WERI-Rb-1 (cell line): ENCODE measurements at regions not wholly inside any gene's neighbourhood (a gene's known extent, or its start where the extent isn't known, plus 50 kb on each side); places are given as distances from the start of the nearest gene placed in this dataset.

Experiments
- DNase-seq: peaks from one replicate; pipeline ENCODE4 v3.0.0-alpha.2; 2020
- H3K27ac ChIP-seq: fragments of 250-450 bp; sonication (Bioruptor Pico); 2 replicates; pipeline ENCODE4 v1.5.1; 2020; ENCODE audit warnings: mild to moderate bottlenecking, moderate library complexity
- H3K27me3 ChIP-seq: fragments of 250-450 bp; sonication (Bioruptor Pico); 2 replicates; pipeline ENCODE4 v1.5.1; 2021; ENCODE audit warnings: mild to moderate bottlenecking, low read depth, moderate library complexity; ENCODE audit not compliant: insufficient read depth, severe bottlenecking
- H3K36me3 ChIP-seq: fragments of 250-450 bp; sonication (Bioruptor Pico); 2 replicates; pipeline ENCODE4 v1.5.1; 2020; ENCODE audit warnings: mild to moderate bottlenecking, moderate library complexity
- H3K4me3 ChIP-seq: 2 replicates; pipeline ENCODE4 v1.5.1; 2011; ENCODE audit warnings: low read depth, mild to moderate bottlenecking, control low read depth, low read length
- H3K9me3 ChIP-seq: fragments of 250-450 bp; sonication (Bioruptor Pico); 2 replicates; pipeline ENCODE4 v1.5.1; 2021; ENCODE audit warnings: mild to moderate bottlenecking, moderate library complexity; ENCODE audit not compliant: severe bottlenecking
- TF ChIP-seq, protein P1 (sequence below): IDR thresholded peaks from 2 replicates; pipeline ENCODE4 v1.5.1; 2011; ENCODE audit warnings: low read depth, mild to moderate bottlenecking, control low read depth, inconsistent platforms, low read length

DNA sequence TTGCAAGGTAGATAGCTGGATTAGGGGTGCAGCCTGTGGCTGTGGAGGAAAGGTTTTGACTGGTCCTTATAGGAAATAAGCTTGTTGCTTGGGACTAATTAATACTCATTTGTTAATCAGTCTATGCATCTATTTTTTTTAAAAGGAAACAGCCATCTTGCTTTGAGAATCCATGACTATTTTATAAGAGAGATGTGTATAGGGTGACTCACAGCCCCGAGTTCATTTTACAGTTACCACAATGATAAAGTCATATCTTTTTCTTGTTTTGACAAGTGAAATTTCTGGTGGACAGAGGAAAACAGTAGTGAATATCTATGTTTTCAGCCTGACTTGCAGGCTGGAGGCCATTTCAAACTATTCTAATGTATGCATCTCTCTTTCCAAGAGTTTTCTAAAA lies 193.5 kb upstream of the CCDC68 start:
- Histone ChIP-seq H3K27ac (no peak overlapping the region), H3K9me3 (no peaks in the 10 kb centered on the region), H3K27me3 (peaks cover 61% of the 10 kb centered on the region), H3K36me3 (no peaks in the 10 kb centered on the region), H3K4me3 (no peak overlapping the region)
- DNase-seq: no peak
- TF ChIP-seq, protein P1, sequence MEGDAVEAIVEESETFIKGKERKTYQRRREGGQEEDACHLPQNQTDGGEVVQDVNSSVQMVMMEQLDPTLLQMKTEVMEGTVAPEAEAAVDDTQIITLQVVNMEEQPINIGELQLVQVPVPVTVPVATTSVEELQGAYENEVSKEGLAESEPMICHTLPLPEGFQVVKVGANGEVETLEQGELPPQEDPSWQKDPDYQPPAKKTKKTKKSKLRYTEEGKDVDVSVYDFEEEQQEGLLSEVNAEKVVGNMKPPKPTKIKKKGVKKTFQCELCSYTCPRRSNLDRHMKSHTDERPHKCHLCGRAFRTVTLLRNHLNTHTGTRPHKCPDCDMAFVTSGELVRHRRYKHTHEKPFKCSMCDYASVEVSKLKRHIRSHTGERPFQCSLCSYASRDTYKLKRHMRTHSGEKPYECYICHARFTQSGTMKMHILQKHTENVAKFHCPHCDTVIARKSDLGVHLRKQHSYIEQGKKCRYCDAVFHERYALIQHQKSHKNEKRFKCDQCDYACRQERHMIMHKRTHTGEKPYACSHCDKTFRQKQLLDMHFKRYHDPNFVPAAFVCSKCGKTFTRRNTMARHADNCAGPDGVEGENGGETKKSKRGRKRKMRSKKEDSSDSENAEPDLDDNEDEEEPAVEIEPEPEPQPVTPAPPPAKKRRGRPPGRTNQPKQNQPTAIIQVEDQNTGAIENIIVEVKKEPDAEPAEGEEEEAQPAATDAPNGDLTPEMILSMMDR: no peak

DNA sequence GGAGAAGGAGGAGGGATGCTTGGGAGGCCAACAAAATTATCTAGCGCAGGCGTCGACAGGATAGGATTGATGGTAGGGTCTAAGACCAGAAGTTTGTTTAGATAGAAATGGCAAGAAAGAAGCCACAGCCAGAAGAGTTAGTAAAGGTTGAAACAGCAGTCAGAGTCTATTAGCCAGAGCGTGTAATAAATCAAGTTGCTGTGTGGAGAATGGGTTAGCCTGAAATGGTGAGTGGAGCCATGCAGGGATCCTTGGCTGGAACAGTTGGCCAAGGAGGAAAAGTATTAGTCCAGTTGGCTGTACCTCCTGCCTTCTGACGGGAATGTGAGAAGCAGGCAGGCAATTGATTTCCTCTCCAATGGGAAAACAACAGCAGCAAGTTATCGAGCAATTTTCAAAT lies 190.7 kb upstream of the CCDC68 start:
- H3K27ac ChIP-seq: no peak overlapping the region
- no peak overlapping the region for H3K4me3 ChIP-seq
- no peaks in the 10 kb centered on the region for H3K36me3 ChIP-seq
- no peaks in the 10 kb centered on the region for H3K9me3 ChIP-seq
- no peak for DNase-seq
- H3K27me3 ChIP-seq: peaks cover 60% of the 10 kb centered on the region
- TF ChIP-seq, protein P1: no peak

GRCh38 chr18:55147791-55148190 lies 188.5 kb upstream of the CCDC68 start:
- DNase-seq: no peak
- no peak overlapping the region for H3K27ac ChIP-seq
- no peaks in the 10 kb centered on the region for H3K9me3 ChIP-seq
- H3K27me3 ChIP-seq: peaks cover 50% of the 10 kb centered on the region
- TF ChIP-seq, protein P1: no peak
- H3K4me3 ChIP-seq: no peak overlapping the region
- no peaks in the 10 kb centered on the region for H3K36me3 ChIP-seq

DNA sequence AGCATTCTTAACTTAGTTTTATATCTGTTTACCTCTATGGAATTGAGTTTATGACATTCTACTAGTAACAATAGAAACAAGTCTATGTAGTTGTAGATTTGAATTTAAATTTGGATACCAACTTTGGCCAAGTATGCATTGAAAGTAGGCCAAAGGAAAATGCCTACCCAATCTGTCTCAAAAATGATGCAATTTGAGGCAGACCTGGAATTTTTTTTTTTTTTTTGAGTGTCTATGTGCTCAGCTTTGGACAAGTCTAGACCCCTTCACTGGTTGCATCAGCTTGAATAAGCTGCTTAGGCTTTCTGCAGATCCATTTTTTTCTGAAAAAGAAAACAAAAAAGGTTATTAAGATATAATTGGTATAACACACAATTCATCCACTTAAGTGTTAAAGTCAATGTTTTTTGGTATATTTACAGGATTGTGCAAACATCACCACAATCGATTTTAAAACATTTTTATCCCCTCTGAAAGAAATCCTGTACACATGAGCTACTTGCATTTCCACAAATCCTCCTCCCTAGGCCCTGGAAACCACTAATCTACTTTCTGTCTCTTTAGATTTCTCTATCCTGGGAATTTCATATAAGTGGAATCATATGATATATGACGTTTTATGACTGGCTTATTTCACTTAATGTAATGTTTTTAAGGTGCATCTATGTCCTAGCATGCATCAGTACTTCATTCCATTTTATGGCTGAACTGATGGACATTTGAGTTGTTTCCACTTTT lies 185.1 kb upstream of the CCDC68 start:
- TF ChIP-seq, protein P1: no peak
- DNase-seq: no peak

GRCh38 chr18:55142410-55142809 lies 183.1 kb upstream of the CCDC68 start:
- no peak for DNase-seq
- H3K36me3 ChIP-seq: no peaks in the 10 kb centered on the region
- no peak overlapping the region for H3K27ac ChIP-seq
- peaks cover 62% of the 10 kb centered on the region for H3K27me3 ChIP-seq
- H3K4me3 ChIP-seq: no peak overlapping the region
- TF ChIP-seq, protein P1: no peak
- H3K9me3 ChIP-seq: no peaks in the 10 kb centered on the region

More for the DNA sequence above, 185.1 kb upstream of the CCDC68 start:
- Histone ChIP-seq H3K27me3 (peaks cover 56% of the 10 kb centered on the region), H3K36me3 (no peaks in the 10 kb centered on the region), H3K27ac (no peak overlapping the region), H3K9me3 (no peaks in the 10 kb centered on the region), H3K4me3 (no peak overlapping the region)

- Histone ChIP-seq H3K36me3 (no peaks in the 10 kb centered on the region), H3K27me3 (peaks cover 70% of the 10 kb centered on the region), H3K27ac (no peak overlapping the region), H3K4me3 (no peak overlapping the region), H3K9me3 (no peaks in the 10 kb centered on the region)
- no peak for DNase-seq
- TF ChIP-seq, protein P1: no peak
These were observed 182.1 kb upstream of the CCDC68 start for GRCh38 chr18:55141318-55141717.
